HCT116 (cell line): ENCODE measurements at regions not wholly inside any gene's neighbourhood (a gene's known extent, or its start where the extent isn't known, plus 50 kb on each side); places are given as distances from the start of the nearest gene placed in this dataset.

Source experiments
- CBX3 ChIP-seq: IDR thresholded peaks from 2 replicates; pipeline ENCODE4 v1.6.1; 2012; ENCODE audit warnings: low read depth
- EGR1 ChIP-seq: IDR thresholded peaks from 2 replicates; pipeline ENCODE4 v1.6.1; 2012; ENCODE audit warnings: low read depth
- EZH2 ChIP-seq: fragments of 200-600 bp; sonication (generic); IDR thresholded peaks from 2 replicates; pipeline ENCODE4 v1.6.1; 2017; ENCODE audit warnings: antibody characterized with exemption, mixed run types
- JUND ChIP-seq: IDR thresholded peaks from 2 replicates; pipeline ENCODE4 v1.6.1; 2012
- POLR2A ChIP-seq: IDR thresholded peaks from 2 replicates; pipeline ENCODE4 v1.7.0; 2011; ENCODE audit warnings: borderline replicate concordance; ENCODE audit not compliant: insufficient read depth, insufficient read length; ENCODE audit errors: extremely low read depth
- POLR2AphosphoS5 ChIP-seq: IDR thresholded peaks from 2 replicates; pipeline ENCODE4 v1.6.1; 2011; ENCODE audit warnings: mild to moderate bottlenecking, low read depth, low read length, moderate library complexity
- RAD21 ChIP-seq: IDR thresholded peaks from 2 replicates; pipeline ENCODE4 v1.6.1; 2012; ENCODE audit warnings: low read depth, mild to moderate bottlenecking
- SP1 ChIP-seq: IDR thresholded peaks from 2 replicates; pipeline ENCODE4 v1.6.1; 2012; ENCODE audit warnings: low read depth
- SRF ChIP-seq: IDR thresholded peaks from 2 replicates; pipeline ENCODE4 v1.6.1; 2012; ENCODE audit warnings: low read depth
- TCF7L2 ChIP-seq: IDR thresholded peaks from 2 replicates; pipeline ENCODE4 v1.7.0; 2011; ENCODE audit warnings: borderline replicate concordance, inconsistent platforms; ENCODE audit not compliant: insufficient read depth, insufficient read length; ENCODE audit errors: extremely low read depth
- YY1 ChIP-seq: IDR thresholded peaks from 2 replicates; pipeline ENCODE4 v1.6.1; 2011; ENCODE audit warnings: low read length, low read depth, moderate library complexity, mild to moderate bottlenecking; ENCODE audit not compliant: insufficient replicate concordance; ENCODE audit errors: extremely low read depth
- TF ChIP-seq, protein P1 (sequence below), 3 experiments: fragments of 200-600 bp in 1 of 3; sonication (generic) in 1 of 3; IDR thresholded peaks in 2 of 3; conservative IDR thresholded peaks in 1 of 3; 2 replicates each; pipeline ENCODE4 v1.5.1; 2012 to 2017; ENCODE audit warnings: low read depth in 2 of 3, low read length in 2 of 3, antibody characterized with exemption in 1 of 3, borderline replicate concordance in 1 of 3, control low read depth in 1 of 3, mild to moderate bottlenecking in 1 of 3, mixed read lengths in 1 of 3, mixed run types in 1 of 3, moderate library complexity in 1 of 3; ENCODE audit not compliant: insufficient read depth in 1 of 3
- TF ChIP-seq, protein P2 (sequence below): IDR thresholded peaks from 2 replicates; pipeline ENCODE4 v1.6.1; 2012; ENCODE audit warnings: low read depth

DNA sequence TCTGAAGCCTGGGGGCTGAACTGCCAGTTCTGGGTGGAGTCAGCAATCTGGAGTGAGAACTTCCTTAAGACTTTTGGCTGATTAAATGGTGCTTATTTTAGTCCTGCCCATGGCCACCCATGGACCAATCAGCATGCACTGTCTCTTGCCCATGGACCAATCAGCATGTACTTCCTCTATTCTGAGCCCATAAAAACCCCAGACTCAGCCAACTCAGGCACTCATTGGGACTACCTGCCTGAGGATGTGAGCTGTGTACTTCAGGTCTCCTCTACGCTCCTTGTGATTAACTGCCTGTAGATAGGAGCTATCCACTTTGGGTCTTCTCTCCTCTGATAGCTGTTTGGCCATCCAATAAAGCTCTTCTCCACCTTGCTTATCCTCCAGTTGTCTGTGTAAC lies 342.3 kb upstream of the CCDC179 start:
- TF ChIP-seq, protein P1, sequence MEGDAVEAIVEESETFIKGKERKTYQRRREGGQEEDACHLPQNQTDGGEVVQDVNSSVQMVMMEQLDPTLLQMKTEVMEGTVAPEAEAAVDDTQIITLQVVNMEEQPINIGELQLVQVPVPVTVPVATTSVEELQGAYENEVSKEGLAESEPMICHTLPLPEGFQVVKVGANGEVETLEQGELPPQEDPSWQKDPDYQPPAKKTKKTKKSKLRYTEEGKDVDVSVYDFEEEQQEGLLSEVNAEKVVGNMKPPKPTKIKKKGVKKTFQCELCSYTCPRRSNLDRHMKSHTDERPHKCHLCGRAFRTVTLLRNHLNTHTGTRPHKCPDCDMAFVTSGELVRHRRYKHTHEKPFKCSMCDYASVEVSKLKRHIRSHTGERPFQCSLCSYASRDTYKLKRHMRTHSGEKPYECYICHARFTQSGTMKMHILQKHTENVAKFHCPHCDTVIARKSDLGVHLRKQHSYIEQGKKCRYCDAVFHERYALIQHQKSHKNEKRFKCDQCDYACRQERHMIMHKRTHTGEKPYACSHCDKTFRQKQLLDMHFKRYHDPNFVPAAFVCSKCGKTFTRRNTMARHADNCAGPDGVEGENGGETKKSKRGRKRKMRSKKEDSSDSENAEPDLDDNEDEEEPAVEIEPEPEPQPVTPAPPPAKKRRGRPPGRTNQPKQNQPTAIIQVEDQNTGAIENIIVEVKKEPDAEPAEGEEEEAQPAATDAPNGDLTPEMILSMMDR (IDR thresholded peaks at IDR 0.05 in 2 of 3, conservative IDR thresholded peaks at IDR 0.05 in 1 of 3; ENCODE audit: borderline replicate concordance in 1 of 3, insufficient read depth in 1 of 3, low read depth in 2 of 3, low read length in 2 of 3): no peak
- TF ChIP-seq EZH2 (no peak), POLR2A (no peak), POLR2AphosphoS5 (no peak), TCF7L2 (no peak), JUND (no peak), SRF (no peak), SP1 (no peak), EGR1 (no peak), RAD21 (no peak), CBX3 (no peak), YY1 (no peak)
- TF ChIP-seq, protein P2, sequence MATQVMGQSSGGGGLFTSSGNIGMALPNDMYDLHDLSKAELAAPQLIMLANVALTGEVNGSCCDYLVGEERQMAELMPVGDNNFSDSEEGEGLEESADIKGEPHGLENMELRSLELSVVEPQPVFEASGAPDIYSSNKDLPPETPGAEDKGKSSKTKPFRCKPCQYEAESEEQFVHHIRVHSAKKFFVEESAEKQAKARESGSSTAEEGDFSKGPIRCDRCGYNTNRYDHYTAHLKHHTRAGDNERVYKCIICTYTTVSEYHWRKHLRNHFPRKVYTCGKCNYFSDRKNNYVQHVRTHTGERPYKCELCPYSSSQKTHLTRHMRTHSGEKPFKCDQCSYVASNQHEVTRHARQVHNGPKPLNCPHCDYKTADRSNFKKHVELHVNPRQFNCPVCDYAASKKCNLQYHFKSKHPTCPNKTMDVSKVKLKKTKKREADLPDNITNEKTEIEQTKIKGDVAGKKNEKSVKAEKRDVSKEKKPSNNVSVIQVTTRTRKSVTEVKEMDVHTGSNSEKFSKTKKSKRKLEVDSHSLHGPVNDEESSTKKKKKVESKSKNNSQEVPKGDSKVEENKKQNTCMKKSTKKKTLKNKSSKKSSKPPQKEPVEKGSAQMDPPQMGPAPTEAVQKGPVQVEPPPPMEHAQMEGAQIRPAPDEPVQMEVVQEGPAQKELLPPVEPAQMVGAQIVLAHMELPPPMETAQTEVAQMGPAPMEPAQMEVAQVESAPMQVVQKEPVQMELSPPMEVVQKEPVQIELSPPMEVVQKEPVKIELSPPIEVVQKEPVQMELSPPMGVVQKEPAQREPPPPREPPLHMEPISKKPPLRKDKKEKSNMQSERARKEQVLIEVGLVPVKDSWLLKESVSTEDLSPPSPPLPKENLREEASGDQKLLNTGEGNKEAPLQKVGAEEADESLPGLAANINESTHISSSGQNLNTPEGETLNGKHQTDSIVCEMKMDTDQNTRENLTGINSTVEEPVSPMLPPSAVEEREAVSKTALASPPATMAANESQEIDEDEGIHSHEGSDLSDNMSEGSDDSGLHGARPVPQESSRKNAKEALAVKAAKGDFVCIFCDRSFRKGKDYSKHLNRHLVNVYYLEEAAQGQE: no peak
